Esophagus squamous epithelium (tissue), 4 donors: ENCODE measurements at regions not wholly inside any gene's neighbourhood (a gene's known extent, or its start where the extent isn't known, plus 50 kb on each side); places are given as distances from the start of the nearest gene placed in this dataset.

Experiments used
- CTCF ChIP-seq, 6 experiments: fragments of 450-650 bp in 4 of 6; fragments of 200-600 bp in 2 of 6; sonication (generic) in 2 of 6; IDR thresholded peaks; one replicate each; pipeline ENCODE4 v1.5.1; 2016 to 2019; ENCODE audit warnings: antibody characterized with exemption in 6 of 6, mild to moderate bottlenecking in 4 of 6, moderate library complexity in 4 of 6
- POLR2A ChIP-seq, 4 donors: fragments of 450-650 bp; IDR thresholded peaks; one replicate each; pipeline ENCODE4 v1.6.1; 2017; ENCODE audit warnings: antibody characterized with exemption in 4 of 4, mild to moderate bottlenecking in 4 of 4, moderate library complexity in 3 of 4

GRCh38 chr16:79751471-79752184 is 151.1 kb upstream of the MAF start:
- TF ChIP-seq CTCF (IDR thresholded peaks at IDR 0.05) (no peak), POLR2A (IDR thresholded peaks at IDR 0.05) (no peak)
